H1 (cell line): ENCODE measurements at regions not wholly inside any gene's neighbourhood (a gene's known extent, or its start where the extent isn't known, plus 50 kb on each side); places are given as distances from the start of the nearest gene placed in this dataset.

Source experiments
- CREB1 ChIP-seq: IDR thresholded peaks from 2 replicates; pipeline ENCODE4 v1.6.1; 2012; ENCODE audit warnings: inconsistent platforms
- KDM4A ChIP-seq: IDR thresholded peaks from one replicate; pipeline ENCODE4 v1.7.1; 2012; ENCODE audit warnings: low read depth, mild to moderate bottlenecking, moderate library complexity, low read length, inconsistent platforms; ENCODE audit not compliant: severe bottlenecking
- RXRA ChIP-seq: IDR thresholded peaks from 2 replicates; pipeline ENCODE4 v1.6.1; 2011; ENCODE audit warnings: low read depth, mild to moderate bottlenecking, low read length, moderate library complexity; ENCODE audit not compliant: insufficient read depth

DNA sequence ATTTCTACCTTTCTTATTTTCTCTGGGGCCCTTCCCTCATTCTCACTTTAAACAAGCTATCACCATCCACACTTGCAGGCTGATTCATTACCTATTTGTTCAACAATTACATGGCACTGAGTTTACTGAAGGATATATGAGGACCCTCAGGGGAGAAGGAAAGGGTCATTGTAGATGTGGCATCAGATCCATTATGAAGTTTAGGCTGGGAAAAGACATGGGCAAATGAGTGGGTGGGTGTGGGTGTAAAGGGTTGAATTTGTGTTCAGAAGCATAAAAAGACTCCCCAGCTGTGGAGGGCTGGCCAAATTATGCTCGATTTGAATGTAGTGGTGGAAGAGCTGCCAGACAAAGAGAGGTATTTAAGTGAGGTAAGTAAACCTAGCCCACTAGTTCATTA, 55.9 kb upstream of the MTAP start (continued):
- TF ChIP-seq RXRA (no peak), CREB1 (no peak), KDM4A (no peak)
